Liver (tissue), 8 donors: ENCODE measurements at regions not wholly inside any gene's neighbourhood (a gene's known extent, or its start where the extent isn't known, plus 50 kb on each side); places are given as distances from the start of the nearest gene placed in this dataset.

ENCODE experiments used
- DNase-seq: peaks from one replicate; pipeline ENCODE4 v3.0.0-alpha.2; 2017; ENCODE audit warnings: low spot score
- H3K27ac ChIP-seq, 2 donors: one replicate each; pipeline ENCODE4 v1.7.0; 2013; ENCODE audit warnings: inconsistent platforms in 2 of 2, low read length in 2 of 2, control low read depth in 1 of 2, low read depth in 1 of 2, mild to moderate bottlenecking in 1 of 2
- H3K27me3 ChIP-seq, 4 donors: one replicate each; pipeline versions ENCODE4 v1.6.1 to v1.7.0; 2013; ENCODE audit warnings: low read length in 3 of 4, inconsistent platforms in 1 of 4, mild to moderate bottlenecking in 1 of 4, moderate library complexity in 1 of 4; ENCODE audit not compliant: control insufficient read depth in 4 of 4, insufficient read depth in 4 of 4
- H3K36me3 ChIP-seq, 4 donors: one replicate each; pipeline versions ENCODE4 v1.6.1 to v1.7.0; 2013; ENCODE audit warnings: low read length in 3 of 4, mild to moderate bottlenecking in 3 of 4, low read depth in 1 of 4, moderate library complexity in 1 of 4; ENCODE audit not compliant: control insufficient read depth in 4 of 4, insufficient read depth in 3 of 4
- H3K4me1 ChIP-seq, 4 donors: one replicate each; pipeline versions ENCODE4 v1.6.1 to v1.7.0; 2013; ENCODE audit warnings: low read length in 3 of 4, mild to moderate bottlenecking in 3 of 4, moderate library complexity in 1 of 4; ENCODE audit not compliant: control insufficient read depth in 4 of 4, insufficient read depth in 4 of 4
- H3K4me3 ChIP-seq, 3 donors: one replicate each; pipeline versions ENCODE4 v1.6.1 to v1.7.0; 2013; ENCODE audit warnings: low read length in 3 of 3, control low read depth in 1 of 3, low read depth in 1 of 3, mild to moderate bottlenecking in 1 of 3
- H3K9ac ChIP-seq, 2 donors: one replicate each; pipeline ENCODE4 v1.7.0; 2013; ENCODE audit warnings: low read length in 2 of 2, mild to moderate bottlenecking in 2 of 2, moderate library complexity in 2 of 2, control low read depth in 1 of 2, low read depth in 1 of 2
- H3K9me3 ChIP-seq, 4 donors: one replicate each; pipeline versions ENCODE4 v1.6.1 to v1.7.0; 2013; ENCODE audit warnings: low read length in 3 of 4; ENCODE audit not compliant: control insufficient read depth in 4 of 4
- CTCF ChIP-seq: fragments of 150-350 bp; IDR thresholded peaks from 2 replicates; pipeline ENCODE4 v1.5.1; 2017; ENCODE audit warnings: improper control_type of control experiment, low read depth, low read length; ENCODE audit not compliant: missing input control
- EGR1 ChIP-seq, 2 donors: IDR thresholded peaks; 2 replicates each; pipeline ENCODE4 v1.6.1; 2016 to 2018; ENCODE audit warnings: antibody characterized with exemption in 2 of 2, low read depth in 2 of 2
- FOXA1 ChIP-seq: IDR thresholded peaks from 2 replicates; pipeline ENCODE4 v1.6.1; 2016; ENCODE audit warnings: antibody characterized with exemption
- FOXA2 ChIP-seq: IDR thresholded peaks from 2 replicates; pipeline ENCODE4 v1.6.1; 2016; ENCODE audit warnings: antibody characterized with exemption
- GABPA ChIP-seq, 2 donors: IDR thresholded peaks in 1 of 2; conservative IDR thresholded peaks in 1 of 2; 2 replicates each; pipeline ENCODE4 v1.6.1; 2016; ENCODE audit warnings: antibody characterized with exemption in 2 of 2, mild to moderate bottlenecking in 1 of 2, moderate library complexity in 1 of 2
- HNF4A ChIP-seq, 2 donors: conservative IDR thresholded peaks; 2 replicates each; pipeline ENCODE4 v1.6.1; 2016; ENCODE audit warnings: antibody characterized with exemption in 2 of 2, mild to moderate bottlenecking in 2 of 2
- HNF4G ChIP-seq: IDR thresholded peaks from 2 replicates; pipeline ENCODE4 v1.6.1; 2016; ENCODE audit warnings: antibody characterized with exemption
- JUND ChIP-seq, 2 donors: IDR thresholded peaks; 2 replicates each; pipeline ENCODE4 v1.6.1; 2016; ENCODE audit warnings: antibody characterized with exemption in 2 of 2
- NR2F2 ChIP-seq: IDR thresholded peaks from 2 replicates; pipeline ENCODE4 v1.6.1; 2016; ENCODE audit warnings: antibody characterized with exemption
- RAD21 ChIP-seq, 2 donors: IDR thresholded peaks; 2 replicates each; pipeline ENCODE4 v1.6.1; 2016; ENCODE audit warnings: antibody characterized with exemption in 2 of 2, mild to moderate bottlenecking in 2 of 2
- REST ChIP-seq: IDR thresholded peaks from 2 replicates; pipeline ENCODE4 v1.6.1; 2016; ENCODE audit warnings: antibody characterized with exemption, mild to moderate bottlenecking
- RXRA ChIP-seq, 2 donors: IDR thresholded peaks; 2 replicates each; pipeline ENCODE4 v1.6.1; 2017 to 2018; ENCODE audit warnings: antibody characterized with exemption in 2 of 2, mild to moderate bottlenecking in 1 of 2
- SP1 ChIP-seq: IDR thresholded peaks from 2 replicates; pipeline ENCODE4 v1.6.1; 2018; ENCODE audit warnings: antibody characterized with exemption, mild to moderate bottlenecking
- TAF1 ChIP-seq: conservative IDR thresholded peaks from 2 replicates; pipeline ENCODE4 v1.6.1; 2016; ENCODE audit warnings: antibody characterized with exemption, mild to moderate bottlenecking
- YY1 ChIP-seq: IDR thresholded peaks from 2 replicates; pipeline ENCODE4 v1.6.1; 2016; ENCODE audit warnings: antibody characterized with exemption, mild to moderate bottlenecking
- WGBS: extraction: QIAGEN DNeasy Blood & Tissue Kit; methylation state at CpG from one replicate; pipeline ENCODE4 v1.1.7; 2013; 5-methylcytosine and 5-hydroxymethylcytosine counted together
- TF ChIP-seq, protein P1 (sequence below): IDR thresholded peaks from 2 replicates; pipeline ENCODE4 v1.6.1; 2016; ENCODE audit warnings: antibody characterized with exemption
- TF ChIP-seq, protein P2 (sequence below): IDR thresholded peaks from 2 replicates; pipeline ENCODE4 v1.6.1; 2016; ENCODE audit warnings: antibody characterized with exemption
- TF ChIP-seq, protein P3 (sequence below): IDR thresholded peaks from 2 replicates; pipeline ENCODE4 v1.6.1; 2016; ENCODE audit warnings: antibody characterized with exemption
- donor health status: healthy.
- donor health status: healthy.
- donor health status: healthy.
- donor health status: healthy.
- donor health status: healthy.

DNA sequence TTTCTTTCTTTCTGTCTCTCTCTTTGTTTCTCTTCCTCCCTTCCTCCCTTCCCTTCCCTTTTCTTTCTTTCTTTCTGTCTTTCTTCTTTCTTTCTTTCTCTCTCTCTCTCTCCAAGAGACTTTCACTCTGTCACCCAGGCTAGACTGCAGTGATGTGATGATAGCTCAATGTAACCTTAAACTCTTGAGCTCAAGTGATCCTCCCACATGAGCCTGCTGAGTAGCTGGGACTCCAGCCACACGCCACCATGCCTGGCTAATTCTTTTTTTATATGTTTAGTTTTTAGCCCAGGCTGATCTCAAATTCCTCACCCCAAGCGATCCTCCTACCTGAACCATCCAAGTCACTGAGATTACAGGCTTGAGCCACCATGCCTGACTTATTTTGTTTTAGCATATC, 64.3 kb upstream of the EMCN start:
- H3K4me1 ChIP-seq, result no peaks in the 10 kb centered on the region
- no peak overlapping the region for H3K4me3 ChIP-seq
- no peak overlapping the region for H3K9ac ChIP-seq
- no peaks in the 10 kb centered on the region for H3K27me3 ChIP-seq
- DNase-seq, result no peak
- no peaks in the 10 kb centered on the region for H3K9me3 ChIP-seq
- TF ChIP-seq GABPA (IDR thresholded peaks at IDR 0.05 in 1 of 2, conservative IDR thresholded peaks at IDR 0.05 in 1 of 2), result no peak
- TF ChIP-seq, protein P1, sequence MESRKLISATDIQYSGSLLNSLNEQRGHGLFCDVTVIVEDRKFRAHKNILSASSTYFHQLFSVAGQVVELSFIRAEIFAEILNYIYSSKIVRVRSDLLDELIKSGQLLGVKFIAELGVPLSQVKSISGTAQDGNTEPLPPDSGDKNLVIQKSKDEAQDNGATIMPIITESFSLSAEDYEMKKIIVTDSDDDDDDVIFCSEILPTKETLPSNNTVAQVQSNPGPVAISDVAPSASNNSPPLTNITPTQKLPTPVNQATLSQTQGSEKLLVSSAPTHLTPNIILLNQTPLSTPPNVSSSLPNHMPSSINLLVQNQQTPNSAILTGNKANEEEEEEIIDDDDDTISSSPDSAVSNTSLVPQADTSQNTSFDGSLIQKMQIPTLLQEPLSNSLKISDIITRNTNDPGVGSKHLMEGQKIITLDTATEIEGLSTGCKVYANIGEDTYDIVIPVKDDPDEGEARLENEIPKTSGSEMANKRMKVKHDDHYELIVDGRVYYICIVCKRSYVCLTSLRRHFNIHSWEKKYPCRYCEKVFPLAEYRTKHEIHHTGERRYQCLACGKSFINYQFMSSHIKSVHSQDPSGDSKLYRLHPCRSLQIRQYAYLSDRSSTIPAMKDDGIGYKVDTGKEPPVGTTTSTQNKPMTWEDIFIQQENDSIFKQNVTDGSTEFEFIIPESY, result no peak
- TF ChIP-seq CTCF, result no peak
- TF ChIP-seq YY1, result no peak
- TF ChIP-seq FOXA1, result no peak
- no peak for TF ChIP-seq FOXA2
- TF ChIP-seq, protein P2, sequence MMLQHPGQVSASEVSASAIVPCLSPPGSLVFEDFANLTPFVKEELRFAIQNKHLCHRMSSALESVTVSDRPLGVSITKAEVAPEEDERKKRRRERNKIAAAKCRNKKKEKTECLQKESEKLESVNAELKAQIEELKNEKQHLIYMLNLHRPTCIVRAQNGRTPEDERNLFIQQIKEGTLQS, result no peak
- TF ChIP-seq JUND (IDR thresholded peaks at IDR 0.05), result no peak
- TF ChIP-seq HNF4A (conservative IDR thresholded peaks at IDR 0.05), result no peak
- TF ChIP-seq REST, result no peak
- no peak for TF ChIP-seq NR2F2
- TF ChIP-seq, protein P3, sequence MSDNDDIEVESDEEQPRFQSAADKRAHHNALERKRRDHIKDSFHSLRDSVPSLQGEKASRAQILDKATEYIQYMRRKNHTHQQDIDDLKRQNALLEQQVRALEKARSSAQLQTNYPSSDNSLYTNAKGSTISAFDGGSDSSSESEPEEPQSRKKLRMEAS, result no peak
- TF ChIP-seq TAF1, result no peak
- no peak for TF ChIP-seq HNF4G
- TF ChIP-seq EGR1 (IDR thresholded peaks at IDR 0.05; ENCODE audit: low read depth in 2 of 2), result no peak
- TF ChIP-seq SP1, result no peak
- H3K36me3 ChIP-seq, result no peaks in the 10 kb centered on the region
- WGBS, result 62% methylated on average over 2 of the region's 2 CpGs
- H3K27ac ChIP-seq, result no peak overlapping the region

DNA sequence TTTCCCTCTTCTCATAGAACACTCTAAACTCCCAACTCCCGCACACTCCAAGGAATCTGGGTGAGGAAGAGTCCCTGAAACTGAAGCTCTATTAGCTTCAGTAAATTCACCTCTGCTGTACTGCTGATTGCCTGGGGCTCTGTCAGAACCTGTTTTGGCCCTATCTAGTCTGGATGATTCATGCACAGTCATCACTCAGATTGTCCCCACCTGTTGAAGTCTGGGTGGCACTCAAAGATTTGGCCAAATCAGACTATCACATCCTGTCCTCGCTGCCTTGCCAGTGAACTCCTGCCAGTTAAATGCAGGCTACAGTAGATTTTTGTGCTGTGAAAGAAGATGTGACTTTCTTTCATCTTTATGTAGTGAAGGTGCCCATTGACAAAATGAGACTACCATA, 63.5 kb upstream of the EMCN start:
- Histone ChIP-seq H3K9ac (no peak overlapping the region), H3K36me3 (no peaks in the 10 kb centered on the region), H3K9me3 (no peaks in the 10 kb centered on the region), H3K4me3 (no peak overlapping the region), H3K27me3 (no peaks in the 10 kb centered on the region), H3K27ac (no peak overlapping the region), H3K4me1 (no peaks in the 10 kb centered on the region)
- DNase-seq, result no peak
- WGBS, result 78% methylated on average over 2 of the region's 2 CpGs
- TF ChIP-seq NR2F2 (no peak), HNF4A (conservative IDR thresholded peaks at IDR 0.05) (no peak), SP1 (no peak), RAD21 (IDR thresholded peaks at IDR 0.05) (no peak), CTCF (no peak), RXRA (IDR thresholded peaks at IDR 0.05) (no peak), HNF4G (no peak), JUND (IDR thresholded peaks at IDR 0.05) (no peak), REST (no peak)
- TF ChIP-seq, protein P2, result no peak
